ENCODE measurements at regions not wholly inside any gene's neighbourhood (a gene's known extent, or its start where the extent isn't known, plus 50 kb on each side); places are given as distances from the start of the nearest gene placed in this dataset.

DNA sequence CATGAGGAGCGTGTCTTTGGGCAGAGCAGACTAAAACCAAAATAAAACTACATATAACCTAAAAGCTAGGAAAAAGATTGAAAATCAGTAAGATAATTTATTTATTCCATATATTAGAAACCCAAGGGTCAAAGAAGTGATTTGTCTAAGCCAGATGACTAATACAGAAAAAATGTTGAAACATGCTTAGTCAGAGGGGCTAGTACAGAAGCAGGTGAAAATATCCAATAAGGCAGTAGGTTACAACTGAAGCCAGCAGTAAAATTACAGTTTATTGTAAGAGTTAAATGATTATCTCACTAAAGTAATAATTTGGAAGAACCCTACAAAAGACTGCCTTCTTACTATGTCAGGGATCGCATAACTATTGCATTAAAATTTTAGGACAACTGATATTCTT is 1190.9 kb upstream of the PRMT6 start:
- TF ChIP-seq EZH2 (IDR thresholded peaks at IDR 0.05; ENCODE audit: borderline replicate concordance) (no peak), EZH2phosphoT487 (IDR thresholded peaks at IDR 0.05; ENCODE audit: low read depth, severe bottlenecking, unreplicated experiment) (no peak)
- TF ChIP-seq, protein P1, sequence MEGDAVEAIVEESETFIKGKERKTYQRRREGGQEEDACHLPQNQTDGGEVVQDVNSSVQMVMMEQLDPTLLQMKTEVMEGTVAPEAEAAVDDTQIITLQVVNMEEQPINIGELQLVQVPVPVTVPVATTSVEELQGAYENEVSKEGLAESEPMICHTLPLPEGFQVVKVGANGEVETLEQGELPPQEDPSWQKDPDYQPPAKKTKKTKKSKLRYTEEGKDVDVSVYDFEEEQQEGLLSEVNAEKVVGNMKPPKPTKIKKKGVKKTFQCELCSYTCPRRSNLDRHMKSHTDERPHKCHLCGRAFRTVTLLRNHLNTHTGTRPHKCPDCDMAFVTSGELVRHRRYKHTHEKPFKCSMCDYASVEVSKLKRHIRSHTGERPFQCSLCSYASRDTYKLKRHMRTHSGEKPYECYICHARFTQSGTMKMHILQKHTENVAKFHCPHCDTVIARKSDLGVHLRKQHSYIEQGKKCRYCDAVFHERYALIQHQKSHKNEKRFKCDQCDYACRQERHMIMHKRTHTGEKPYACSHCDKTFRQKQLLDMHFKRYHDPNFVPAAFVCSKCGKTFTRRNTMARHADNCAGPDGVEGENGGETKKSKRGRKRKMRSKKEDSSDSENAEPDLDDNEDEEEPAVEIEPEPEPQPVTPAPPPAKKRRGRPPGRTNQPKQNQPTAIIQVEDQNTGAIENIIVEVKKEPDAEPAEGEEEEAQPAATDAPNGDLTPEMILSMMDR (IDR thresholded peaks at IDR 0.05; ENCODE audit: poor library complexity), result no peak
- H3K79me2 ChIP-seq, result no peaks in the 10 kb centered on the region
- H3K36me3 ChIP-seq (replicated peaks; ENCODE audit: insufficient read depth, low read depth), result no peaks in the 10 kb centered on the region
- H3K27ac ChIP-seq, result no peak overlapping the region
- no peaks in the 10 kb centered on the region for H3K9me3 ChIP-seq (ENCODE audit: low read depth)
- H3K4me2 ChIP-seq, result no peak overlapping the region
- no peak for DNase-seq (ENCODE audit: low spot score)
- H3K9me2 ChIP-seq (replicated peaks; ENCODE audit: insufficient read depth), result no peaks in the 10 kb centered on the region
- no peaks in the 10 kb centered on the region for H4K20me1 ChIP-seq (ENCODE audit: insufficient read depth, poor library complexity, severe bottlenecking)
- H3K27me3 ChIP-seq, result no peaks in the 10 kb centered on the region
- H2AFZ ChIP-seq, result no peak overlapping the region
- H3K4me1 ChIP-seq (ENCODE audit: insufficient read depth), result no peaks in the 10 kb centered on the region
- no peak overlapping the region for H3K4me3 ChIP-seq
- 96% methylated on average over 2 of the region's 2 CpGs for WGBS (ENCODE audit: low lambda C conversion rate, missing lambda C conversion rate)

DNA sequence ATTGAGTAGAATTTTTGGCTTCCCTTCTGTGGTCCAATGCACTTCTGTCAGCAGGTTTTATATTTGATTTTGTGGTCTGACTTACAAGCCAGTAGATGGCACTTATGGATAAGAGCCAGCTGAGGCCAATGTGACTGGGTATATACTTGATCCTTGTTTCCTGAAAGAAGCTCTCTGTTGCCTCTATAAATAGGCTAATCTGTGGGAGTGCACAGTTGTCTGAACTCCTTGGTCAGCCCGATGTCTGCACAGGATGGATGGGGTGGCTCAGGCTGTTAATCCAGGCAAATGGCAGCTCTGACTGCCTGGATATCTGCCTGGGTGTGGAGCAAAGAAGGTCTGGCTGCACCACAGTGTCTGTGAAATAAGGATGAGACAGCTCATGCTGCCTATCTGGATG is 1183.7 kb upstream of the PRMT6 start:
- no peaks in the 10 kb centered on the region for H3K4me1 ChIP-seq (ENCODE audit: insufficient read depth)
- TF ChIP-seq EZH2 (IDR thresholded peaks at IDR 0.05; ENCODE audit: borderline replicate concordance) (no peak), EZH2phosphoT487 (IDR thresholded peaks at IDR 0.05; ENCODE audit: low read depth, severe bottlenecking, unreplicated experiment) (no peak)
- TF ChIP-seq, protein P1 (IDR thresholded peaks at IDR 0.05; ENCODE audit: poor library complexity), result no peak
- H3K79me2 ChIP-seq, result no peaks in the 10 kb centered on the region
- no peaks in the 10 kb centered on the region for H3K27me3 ChIP-seq
- DNase-seq (ENCODE audit: low spot score), result no peak
- WGBS (ENCODE audit: low lambda C conversion rate, missing lambda C conversion rate), result 73% methylated on average over 1 of the region's 1 CpG
- no peak overlapping the region for H3K4me3 ChIP-seq
- no peak overlapping the region for H3K27ac ChIP-seq
- no peaks in the 10 kb centered on the region for H3K9me3 ChIP-seq (ENCODE audit: low read depth)
- no peaks in the 10 kb centered on the region for H4K20me1 ChIP-seq (ENCODE audit: insufficient read depth, poor library complexity, severe bottlenecking)
- no peaks in the 10 kb centered on the region for H3K9me2 ChIP-seq (replicated peaks; ENCODE audit: insufficient read depth)
- no peaks in the 10 kb centered on the region for H3K36me3 ChIP-seq (replicated peaks; ENCODE audit: insufficient read depth, low read depth)
- no peak overlapping the region for H3K4me2 ChIP-seq
- H2AFZ ChIP-seq, result no peak overlapping the region

DNA sequence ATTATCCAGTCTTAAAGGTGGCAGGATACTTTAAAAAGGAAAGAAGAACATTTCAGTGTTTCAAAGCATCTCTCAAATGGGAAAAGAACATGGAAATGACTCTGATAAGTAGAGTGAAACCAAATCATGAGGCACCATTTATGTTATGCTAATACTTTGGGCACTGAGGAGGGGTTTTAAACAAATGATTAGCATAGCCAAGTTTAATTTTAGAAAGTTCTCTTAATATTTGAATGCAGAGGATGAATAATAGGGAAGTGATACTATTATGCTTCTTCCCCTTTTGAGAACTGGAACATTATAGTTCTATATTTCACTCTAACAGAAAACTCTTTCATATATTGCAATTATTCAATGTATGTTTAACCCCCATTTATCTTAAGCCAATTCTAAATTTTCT is 1181.9 kb upstream of the PRMT6 start:
- H2AFZ ChIP-seq, result no peak overlapping the region
- H3K4me3 ChIP-seq, result no peak overlapping the region
- no peak overlapping the region for H3K27ac ChIP-seq
- no peaks in the 10 kb centered on the region for H3K4me1 ChIP-seq (ENCODE audit: insufficient read depth)
- no peak overlapping the region for H3K4me2 ChIP-seq
- H3K36me3 ChIP-seq (replicated peaks; ENCODE audit: insufficient read depth, low read depth), result no peaks in the 10 kb centered on the region
- H3K9me3 ChIP-seq (ENCODE audit: low read depth), result no peaks in the 10 kb centered on the region
- no peak for DNase-seq (ENCODE audit: low spot score)
- no peaks in the 10 kb centered on the region for H4K20me1 ChIP-seq (ENCODE audit: insufficient read depth, poor library complexity, severe bottlenecking)
- TF ChIP-seq EZH2 (IDR thresholded peaks at IDR 0.05; ENCODE audit: borderline replicate concordance), result no peak
- H3K79me2 ChIP-seq, result no peaks in the 10 kb centered on the region
- H3K27me3 ChIP-seq, result no peaks in the 10 kb centered on the region
- no peaks in the 10 kb centered on the region for H3K9me2 ChIP-seq (replicated peaks; ENCODE audit: insufficient read depth)

DNA sequence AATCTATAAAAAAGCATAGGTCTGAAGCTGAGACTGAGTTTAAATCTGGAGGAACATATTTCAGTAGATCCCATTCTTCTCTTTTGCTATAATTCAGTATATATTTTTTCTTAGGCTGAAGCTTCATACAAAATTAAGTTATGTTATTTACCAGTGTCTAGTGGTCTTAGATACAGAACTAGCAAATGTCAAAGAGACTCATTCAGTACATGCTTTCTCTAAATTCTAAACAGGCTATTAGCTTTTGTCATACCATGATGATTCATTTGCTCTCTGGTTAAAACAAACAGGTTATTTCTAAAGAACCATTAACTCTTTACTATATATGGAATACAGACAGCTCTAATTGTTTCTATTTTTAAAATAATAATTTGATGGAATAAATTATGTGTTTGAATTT is 1170.2 kb upstream of the PRMT6 start:
- H4K20me1 ChIP-seq (ENCODE audit: insufficient read depth, poor library complexity, severe bottlenecking), result no peaks in the 10 kb centered on the region
- no peak for DNase-seq (ENCODE audit: low spot score)
- H3K4me2 ChIP-seq, result no peak overlapping the region
- TF ChIP-seq, protein P1 (IDR thresholded peaks at IDR 0.05; ENCODE audit: poor library complexity), result no peak
- TF ChIP-seq EZH2 (IDR thresholded peaks at IDR 0.05; ENCODE audit: borderline replicate concordance) (no peak), EZH2phosphoT487 (IDR thresholded peaks at IDR 0.05; ENCODE audit: low read depth, severe bottlenecking, unreplicated experiment) (no peak)
- H3K4me3 ChIP-seq, result no peak overlapping the region
- H3K27ac ChIP-seq, result no peak overlapping the region
- H3K36me3 ChIP-seq (replicated peaks; ENCODE audit: insufficient read depth, low read depth), result no peaks in the 10 kb centered on the region
- no peaks in the 10 kb centered on the region for H3K27me3 ChIP-seq
- no peaks in the 10 kb centered on the region for H3K4me1 ChIP-seq (ENCODE audit: insufficient read depth)
- H3K9me3 ChIP-seq (ENCODE audit: low read depth), result no peaks in the 10 kb centered on the region
- no peaks in the 10 kb centered on the region for H3K9me2 ChIP-seq (replicated peaks; ENCODE audit: insufficient read depth)
- no peak overlapping the region for H2AFZ ChIP-seq
- no peaks in the 10 kb centered on the region for H3K79me2 ChIP-seq
